ENCODE measurements at regions not wholly inside any gene's neighbourhood (a gene's known extent, or its start where the extent isn't known, plus 50 kb on each side); places are given as distances from the start of the nearest gene placed in this dataset.

- no peak for DNase-seq (ENCODE audit: low read depth in 2 of 2)
Measured at GRCh38 chrX:125791787-125792186, 374.3 kb downstream of the DCAF12L2 start.

- DNase-seq (ENCODE audit: low read depth in 2 of 2): no peak
Measured at GRCh38 chrX:125810856-125811255, 355.2 kb downstream of the DCAF12L2 start.

GRCh38 chrX:125826080-125826479 lies 340.0 kb downstream of the DCAF12L2 start:
- no peak for DNase-seq (ENCODE audit: low read depth in 2 of 2)

- no peak for DNase-seq (ENCODE audit: low read depth in 2 of 2)
Measured at GRCh38 chrX:125826774-125827451, 339.2 kb downstream of the DCAF12L2 start.

GRCh38 chrX:125846271-125846670 lies 319.8 kb downstream of the DCAF12L2 start:
- no peak for DNase-seq (ENCODE audit: low read depth in 2 of 2)

- no peak for DNase-seq (ENCODE audit: low read depth in 2 of 2)
Measured at GRCh38 chrX:125850693-125851092, 315.4 kb downstream of the DCAF12L2 start.

GRCh38 chrX:125883169-125883568 lies 282.9 kb downstream of the DCAF12L2 start:
- no peak for DNase-seq (ENCODE audit: low read depth in 2 of 2)

GRCh38 chrX:125894947-125895346 lies 271.1 kb downstream of the DCAF12L2 start:
- DNase-seq (ENCODE audit: low read depth in 2 of 2): no peak

- no peak for DNase-seq (ENCODE audit: low read depth in 2 of 2)
Measured at GRCh38 chrX:125895518-125895917, 270.6 kb downstream of the DCAF12L2 start.

- DNase-seq (ENCODE audit: low read depth in 2 of 2): no peak
Measured at GRCh38 chrX:125926295-125926694, 239.8 kb downstream of the DCAF12L2 start.

GRCh38 chrX:125940985-125941384 lies 225.1 kb downstream of the DCAF12L2 start:
- DNase-seq (ENCODE audit: low read depth in 2 of 2): no peak

- DNase-seq (ENCODE audit: low read depth in 2 of 2): no peak
Measured at GRCh38 chrX:125947501-125947900, 218.6 kb downstream of the DCAF12L2 start.

- DNase-seq (ENCODE audit: low read depth in 2 of 2): no peak
Measured at GRCh38 chrX:125952973-125953372, 213.1 kb downstream of the DCAF12L2 start.

GRCh38 chrX:125953814-125954213 lies 212.3 kb downstream of the DCAF12L2 start:
- no peak for DNase-seq (ENCODE audit: low read depth in 2 of 2)

GRCh38 chrX:125954236-125954635 lies 211.9 kb downstream of the DCAF12L2 start:
- DNase-seq (ENCODE audit: low read depth in 2 of 2): no peak

- no peak for DNase-seq (ENCODE audit: low read depth in 2 of 2)
Measured at GRCh38 chrX:125977851-125978250, 188.2 kb downstream of the DCAF12L2 start.

- DNase-seq (ENCODE audit: low read depth in 2 of 2): peak in 1 of 2 donors; percentile 7
Measured at GRCh38 chrX:125998432-125998831, 167.7 kb downstream of the DCAF12L2 start.

GRCh38 chrX:126027229-126027628 lies 138.9 kb downstream of the DCAF12L2 start:
- DNase-seq (ENCODE audit: low read depth in 2 of 2): no peak

- DNase-seq (ENCODE audit: low read depth in 2 of 2): no peak
Measured at GRCh38 chrX:126030021-126030420, 136.1 kb downstream of the DCAF12L2 start.

- no peak for DNase-seq (ENCODE audit: low read depth in 2 of 2)
Measured at GRCh38 chrX:126063984-126064383, 102.1 kb downstream of the DCAF12L2 start.

- DNase-seq (ENCODE audit: low read depth in 2 of 2): no peak
Measured at GRCh38 chrX:126064901-126065541, 101.1 kb downstream of the DCAF12L2 start.

GRCh38 chrX:126065901-126066660 lies 100.0 kb downstream of the DCAF12L2 start:
- no peak for DNase-seq (ENCODE audit: low read depth in 2 of 2)
